ENCODE measurements at regions not wholly inside any gene's neighbourhood (a gene's known extent, or its start where the extent isn't known, plus 50 kb on each side); places are given as distances from the start of the nearest gene placed in this dataset.
A peak's percentile ranks its signal among the peaks of the same experiment; 100 is the strongest.
"Not testable (repeated sequence)": the region's sequence is repeated elsewhere in the genome, so short reads cannot be mapped to it uniquely, and the experiment has no call there.

DNA sequence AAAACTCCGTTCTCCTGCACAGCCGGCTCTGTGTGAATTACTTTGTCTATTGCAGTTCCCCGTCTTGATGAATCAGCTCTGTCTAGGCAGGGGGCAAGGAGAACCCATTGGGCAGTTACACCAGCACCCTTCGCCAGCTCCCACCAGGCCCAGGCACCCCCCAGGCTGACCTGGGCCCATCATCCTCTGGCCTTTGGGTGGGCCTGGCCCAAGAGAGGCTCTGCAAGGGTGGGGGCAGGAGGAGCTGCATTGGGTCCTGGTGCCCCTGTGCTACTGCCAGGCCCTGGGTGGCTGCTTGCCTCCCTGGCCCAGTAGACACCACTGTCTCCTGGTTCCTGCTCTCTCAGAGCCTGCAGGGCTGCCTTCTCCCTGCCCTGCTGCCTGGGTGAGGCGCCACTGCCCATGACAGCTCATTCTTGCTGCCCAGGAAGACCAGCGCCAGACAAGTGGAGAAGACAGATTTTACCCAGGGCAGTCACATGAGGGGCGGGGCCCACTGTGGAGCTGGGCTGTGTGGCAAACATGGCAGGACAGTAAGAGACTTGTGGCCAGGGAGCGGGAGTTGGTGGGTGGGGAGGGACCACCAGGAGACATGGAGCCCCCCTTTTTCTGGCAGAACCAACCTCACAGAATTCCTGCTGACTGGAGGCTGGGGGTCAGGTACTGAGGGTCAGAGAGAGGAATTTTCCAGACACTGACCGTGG lies 67.2 kb downstream of the MRPL36 start:
- ATAC-seq = no peak
- intact Hi-C loops (cut with DNase I) = no loop called here
- DNase-seq = no peak

DNA sequence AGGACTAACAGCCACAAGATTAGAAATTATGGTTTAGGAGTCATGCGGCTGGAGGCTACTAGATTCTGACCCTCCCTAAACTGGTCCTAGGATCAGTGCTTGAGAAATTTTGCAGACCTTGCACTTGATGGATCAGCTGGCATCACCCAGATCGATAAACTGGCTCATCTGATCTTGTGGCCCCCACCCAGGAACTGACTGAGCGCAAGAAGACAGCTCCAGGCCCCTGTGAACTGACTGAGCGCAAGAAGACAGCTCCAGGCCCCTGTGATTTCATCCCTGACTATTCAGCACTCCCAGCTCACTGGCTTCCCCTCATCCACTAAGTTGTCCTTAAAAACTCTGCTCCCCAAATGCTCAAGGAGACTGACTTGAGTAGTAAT lies 67.8 kb downstream of the MRPL36 start:
- intact Hi-C loops (cut with DNase I); DNase-seq: not testable (repeated sequence)

DNA sequence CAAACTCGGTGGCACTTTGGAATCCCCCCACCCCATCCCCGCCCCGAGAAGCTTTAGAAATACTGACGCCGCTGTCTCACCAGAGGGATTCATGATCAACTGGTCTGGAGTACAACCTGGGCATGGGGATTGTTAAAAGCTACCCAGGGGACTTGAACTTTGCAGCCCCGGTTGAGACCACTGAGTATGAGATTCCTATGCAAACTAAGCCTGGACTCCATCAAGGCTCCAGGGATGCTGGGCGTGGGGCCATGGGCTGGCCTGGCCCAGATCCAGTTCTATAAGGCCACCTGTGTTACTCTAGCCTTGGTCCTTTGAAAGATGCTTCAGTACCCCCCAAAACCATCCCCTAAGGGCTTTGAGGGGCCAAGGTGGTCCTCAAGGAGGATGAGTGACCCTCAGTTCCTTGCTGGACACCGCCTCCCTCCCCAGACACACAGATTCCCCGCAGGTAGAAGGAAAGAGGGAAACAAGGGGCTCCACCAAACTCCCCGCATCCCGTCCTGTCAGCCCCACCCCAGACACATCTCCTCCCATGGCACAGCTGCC lies 68.5 kb downstream of the MRPL36 start:
- DNase-seq (no peak), ATAC-seq (no peak)
- intact Hi-C loops (cut with DNase I) = no loop called here

More for the DNA sequence above, 67.8 kb downstream of the MRPL36 start:
- not testable (repeated sequence) for ATAC-seq

DNA sequence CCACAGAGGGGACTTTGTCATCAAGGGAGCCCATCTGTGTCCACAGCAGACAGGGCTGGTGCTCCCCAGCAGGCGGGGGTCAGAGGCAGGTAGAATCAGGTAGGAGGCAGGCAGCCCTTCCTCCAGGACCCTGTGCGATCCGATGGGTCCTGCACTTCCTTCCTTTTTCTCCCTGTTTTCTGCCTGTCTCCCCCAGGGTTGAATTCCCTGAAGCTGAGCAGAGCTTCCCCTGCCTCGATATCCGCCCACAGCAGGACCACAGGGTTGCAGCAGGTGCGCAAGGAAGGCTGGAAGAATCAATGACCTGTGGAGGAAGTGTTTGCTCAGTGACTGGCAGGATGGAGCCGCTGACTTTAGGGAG lies 69.2 kb downstream of the MRPL36 start:
- ATAC-seq (no peak), DNase-seq (no peak)
- intact Hi-C loops (cut with DNase I) = no loop called here

DNA sequence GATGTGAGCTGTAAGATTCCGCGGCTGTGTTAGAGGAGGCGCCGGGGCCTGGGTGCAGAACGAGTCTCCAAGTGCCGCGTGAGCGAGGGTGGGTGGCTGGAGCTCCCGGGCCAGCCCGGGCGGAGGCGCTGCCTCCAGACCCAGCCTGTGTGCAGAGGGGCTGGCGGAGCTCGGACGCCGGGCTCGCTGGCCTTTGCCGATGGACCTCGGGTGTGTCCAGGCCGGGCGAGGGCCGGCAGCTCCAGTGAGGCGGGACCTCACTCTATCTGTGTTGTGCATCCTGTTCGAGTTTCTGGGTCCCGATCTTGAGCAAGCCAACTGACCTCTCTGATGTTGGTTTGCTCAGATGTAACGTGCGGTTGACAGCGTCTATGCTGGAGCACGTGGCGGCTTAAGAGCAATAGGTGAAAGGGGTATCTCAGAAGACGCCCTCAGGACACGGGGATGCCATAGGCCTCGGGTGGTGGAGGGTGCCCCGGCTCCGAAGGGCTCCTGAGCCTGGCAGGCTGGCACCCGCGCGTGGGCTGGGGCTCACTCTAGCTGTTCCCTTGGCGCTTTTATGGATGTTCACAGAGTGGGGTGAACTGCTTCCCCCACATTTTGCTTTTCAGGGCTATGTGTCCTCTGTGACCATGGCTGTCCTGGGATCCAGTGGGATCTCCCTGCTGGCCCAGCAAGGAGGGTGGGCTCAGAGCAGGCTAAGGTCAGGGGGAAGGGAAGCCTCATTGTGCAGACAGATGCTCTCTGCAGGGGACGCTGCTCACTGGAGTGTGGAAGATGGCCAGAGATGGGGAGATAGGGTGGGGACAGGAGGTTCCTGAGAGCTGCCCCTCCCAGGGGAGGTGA lies 69.8 kb downstream of the MRPL36 start:
- ATAC-seq (no peak), DNase-seq (no peak)
- intact Hi-C loops (cut with DNase I) = no loop called here

DNA sequence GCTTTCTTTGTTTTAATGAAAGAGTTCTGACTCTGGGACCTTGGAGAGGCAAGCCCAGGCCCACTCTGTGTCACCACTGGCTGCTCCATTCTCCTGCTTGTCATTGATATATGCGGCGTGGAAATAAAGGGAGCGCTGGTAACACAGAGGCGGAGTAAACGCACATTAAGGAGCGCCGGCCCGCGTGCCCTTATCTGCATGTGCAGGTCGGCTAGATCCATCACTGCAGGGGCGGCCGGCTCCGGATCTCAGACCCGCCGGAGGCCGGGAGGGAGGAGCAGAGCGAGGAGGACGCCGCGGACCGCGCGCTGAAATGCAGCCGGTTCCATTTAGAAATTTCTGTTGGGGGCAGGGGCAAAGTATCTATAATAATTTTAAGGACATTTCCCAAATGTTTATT lies 70.8 kb downstream of the MRPL36 start:
- ATAC-seq (no peak), DNase-seq (no peak)
- intact Hi-C loops (cut with DNase I) = no loop called here

DNA sequence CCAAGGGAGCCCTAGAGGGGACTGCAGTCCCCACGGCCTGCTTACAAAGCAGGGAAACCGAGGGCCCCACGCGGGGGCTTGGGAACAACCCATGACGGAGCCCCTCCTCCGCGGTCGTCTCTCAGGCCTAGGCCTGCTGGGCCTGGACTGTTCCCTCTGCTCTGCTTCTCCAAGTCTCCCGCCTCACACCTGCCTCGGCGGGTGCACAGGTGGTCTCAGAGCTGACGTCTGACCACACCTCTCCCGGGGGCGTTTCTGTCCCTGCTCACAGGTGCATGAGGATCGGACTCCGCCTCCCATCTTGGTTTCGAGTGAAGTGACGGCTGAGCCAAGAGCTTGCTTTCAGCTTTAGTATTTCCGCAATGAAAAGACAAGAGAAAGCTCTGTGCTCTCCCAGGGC lies 72.1 kb downstream of the MRPL36 start:
- no peak for DNase-seq

DNA sequence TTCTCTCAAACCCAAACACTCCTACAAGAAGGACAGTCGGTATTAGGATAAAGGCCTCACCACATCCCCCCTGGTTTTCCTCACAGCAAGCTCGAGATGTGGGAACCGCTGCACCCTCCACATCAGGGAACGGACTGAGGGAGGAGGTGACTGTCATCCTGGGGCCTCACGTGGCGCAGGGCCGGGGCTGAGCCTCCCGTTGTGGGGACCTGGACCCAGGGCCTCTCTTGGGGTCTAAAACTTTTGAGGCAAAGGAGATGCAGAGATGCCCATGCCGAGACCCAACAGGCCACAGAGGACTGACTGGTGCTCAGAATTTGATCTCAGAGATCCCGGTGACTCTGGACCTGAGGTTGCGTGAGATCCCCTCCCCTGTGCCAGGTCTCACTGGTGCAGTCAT lies 72.7 kb downstream of the MRPL36 start:
- intact Hi-C loops (cut with DNase I) = no loop called here
- ATAC-seq (no peak), DNase-seq (no peak)

More for the DNA sequence above, 72.1 kb downstream of the MRPL36 start:
- intact Hi-C loops (cut with DNase I) = no loop called here
- ATAC-seq = no peak

DNA sequence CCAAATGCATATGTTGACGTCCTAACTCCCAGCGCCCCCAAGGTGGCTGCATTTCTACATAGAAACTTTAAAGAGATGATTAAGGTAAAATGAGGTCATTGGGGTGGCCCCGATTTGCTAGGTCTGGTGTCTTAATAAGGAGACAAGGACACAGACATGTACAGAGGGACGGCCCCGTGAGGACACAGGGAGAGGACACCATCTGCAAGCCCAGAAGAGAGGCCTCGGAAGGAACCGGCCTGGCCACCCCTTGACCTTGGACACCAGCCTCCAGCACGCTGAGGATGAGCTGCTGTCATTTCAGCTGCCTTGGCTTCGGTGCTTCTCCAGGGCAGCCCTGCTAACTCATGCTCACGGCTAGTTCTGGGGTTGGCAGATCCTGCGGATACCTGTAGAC lies 73.2 kb downstream of the MRPL36 start:
- ATAC-seq = no peak
- no peak for DNase-seq
- intact Hi-C loops (cut with DNase I) = no loop called here

DNA sequence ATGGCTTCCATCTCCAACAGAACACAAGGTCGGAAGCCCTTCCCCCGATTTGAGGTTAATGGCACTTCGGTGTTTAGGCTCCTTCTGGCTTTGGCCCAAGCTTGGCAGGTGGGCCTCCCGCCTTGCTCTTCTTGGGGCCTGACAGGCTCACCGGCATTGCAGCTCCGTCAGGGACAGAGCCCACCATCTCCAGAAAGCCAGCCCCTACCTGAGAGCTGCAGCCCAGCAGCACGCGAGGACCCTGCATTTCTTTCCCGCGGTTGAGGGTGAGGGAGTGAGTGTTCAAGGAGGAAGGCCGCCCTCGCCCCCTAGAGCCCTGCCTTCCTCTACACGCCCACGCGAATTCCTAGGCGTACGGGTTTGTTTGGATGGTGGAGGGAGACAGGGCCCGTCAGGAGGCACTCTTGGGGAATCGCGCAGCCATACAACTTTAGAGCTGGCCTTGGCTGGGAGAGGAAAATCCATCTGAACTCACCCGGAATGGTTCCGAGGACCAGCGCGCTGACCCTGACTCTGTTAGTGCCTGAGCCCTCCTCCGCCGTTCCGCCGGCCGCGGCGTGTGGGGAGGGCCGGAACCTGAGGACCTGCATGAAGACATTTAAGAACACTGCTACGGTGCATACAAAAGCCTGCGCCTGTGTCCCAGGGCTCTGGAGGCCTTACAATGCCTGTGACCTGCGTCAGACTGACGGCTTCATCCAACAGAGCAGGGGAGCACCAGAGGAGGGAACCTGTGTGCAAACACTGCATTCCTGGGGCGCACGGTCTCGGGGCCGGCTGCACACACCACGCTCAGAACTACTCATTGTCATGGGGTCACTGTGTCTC lies 73.8 kb downstream of the MRPL36 start:
- no peak for DNase-seq
- ATAC-seq = no peak
- intact Hi-C loops (cut with DNase I) = no loop called here

DNA sequence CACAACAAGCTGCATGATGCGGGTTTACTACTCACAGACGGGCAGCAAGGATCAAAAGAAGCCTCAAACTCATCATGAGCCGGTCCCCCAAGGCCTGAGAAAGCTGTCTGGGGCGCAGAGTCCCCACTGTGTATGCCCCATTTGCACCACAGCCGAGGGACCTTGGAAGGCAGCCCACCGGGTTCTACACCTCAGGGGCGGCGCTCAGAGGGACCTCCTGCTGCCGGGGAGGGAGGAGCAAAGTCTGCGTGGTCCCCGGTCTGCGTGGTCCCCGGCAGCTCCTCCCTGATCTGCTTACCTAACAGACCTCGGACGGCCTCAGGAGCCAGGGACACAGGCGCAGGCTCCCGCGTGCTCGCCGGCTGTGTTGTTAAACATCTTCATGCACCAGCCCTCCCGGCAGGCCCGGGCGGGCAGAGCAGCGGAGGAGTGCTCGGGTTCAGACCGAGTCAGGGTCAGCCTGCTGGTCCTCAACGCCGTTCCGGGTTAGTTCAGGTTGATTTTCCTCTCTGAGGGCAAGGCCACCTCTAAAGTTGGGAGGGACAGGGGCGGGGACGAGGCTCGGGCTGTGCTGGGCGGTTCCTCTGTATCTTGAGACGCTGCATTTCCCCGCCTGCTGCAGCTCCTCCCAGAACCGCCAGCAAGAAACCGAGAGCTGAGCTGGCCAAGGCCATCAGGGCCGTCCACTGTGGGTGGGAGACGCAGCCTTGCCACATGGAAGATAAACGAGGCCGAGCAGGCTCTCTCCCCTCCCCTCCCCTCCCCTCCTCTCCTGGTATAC lies 74.6 kb downstream of the MRPL36 start:
- intact Hi-C loops (cut with DNase I) = no loop called here
- DNase-seq = no peak
- ATAC-seq = peak in 1 of 2 donors; percentile 70

DNA sequence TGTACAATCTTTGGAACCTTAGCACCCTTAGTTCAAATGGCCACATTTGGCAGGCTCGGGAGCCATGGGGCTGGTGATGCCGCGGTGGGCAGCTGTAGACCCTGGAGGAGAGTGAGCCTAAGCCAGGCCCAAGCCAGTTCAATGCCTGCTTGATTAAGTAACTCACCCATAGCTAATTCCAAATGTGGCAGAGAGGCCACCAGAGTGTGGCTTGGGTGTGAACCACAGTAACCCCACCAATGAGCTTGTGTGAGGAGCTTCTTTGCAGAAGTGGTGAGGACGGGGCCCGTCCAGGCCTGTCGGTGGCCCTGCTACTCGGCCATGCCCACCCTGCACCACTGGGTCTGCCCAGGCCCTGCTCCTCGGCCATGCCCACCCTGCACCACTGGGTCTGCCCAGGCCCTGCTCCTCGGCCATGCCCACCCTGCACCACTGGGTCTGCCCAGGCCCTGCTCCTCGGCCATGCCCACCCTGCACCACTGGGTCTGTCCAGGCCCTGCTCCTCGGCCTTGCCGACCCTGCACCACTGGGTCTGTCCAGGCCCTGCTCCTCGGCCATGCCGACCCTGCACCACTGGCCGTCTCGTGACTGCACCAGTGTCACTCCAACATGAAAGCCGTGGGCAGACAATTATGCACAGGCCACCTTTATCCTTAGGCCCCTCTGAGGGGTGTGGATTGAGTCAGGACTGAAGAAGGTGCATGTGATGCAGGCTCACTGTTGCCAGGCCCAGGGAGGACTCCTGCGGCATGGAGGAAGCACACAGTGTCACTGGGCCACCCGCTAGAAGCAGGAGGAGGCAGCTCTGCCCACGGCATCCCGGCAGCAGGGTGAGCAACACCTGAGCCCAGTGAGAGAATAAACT lies 75.4 kb downstream of the MRPL36 start:
- intact Hi-C loops (cut with DNase I) = no loop called here
- ATAC-seq (no peak), DNase-seq (no peak)

DNA sequence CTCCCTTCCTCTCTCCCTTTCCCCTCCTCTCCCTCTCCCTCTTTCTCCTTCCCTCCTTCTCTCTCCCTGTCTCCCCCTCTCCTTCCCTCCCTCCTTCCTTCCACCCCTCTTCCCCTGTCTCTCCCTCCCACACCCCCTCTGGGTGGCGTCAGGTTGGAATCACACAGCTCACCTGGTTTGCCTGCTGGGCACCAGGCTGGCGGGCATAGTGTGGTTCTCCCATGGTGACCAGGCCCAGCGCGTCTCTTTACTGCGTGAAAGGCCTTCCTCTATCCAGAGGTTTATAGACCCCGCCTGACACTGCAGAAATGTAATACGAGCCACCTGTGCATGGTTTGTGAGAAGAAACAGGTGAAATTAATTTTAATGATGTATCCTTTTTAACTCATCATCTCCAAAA lies 76.2 kb downstream of the MRPL36 start:
- no peak for DNase-seq
- intact Hi-C loops (cut with DNase I) = no loop called here
- ATAC-seq = no peak

DNA sequence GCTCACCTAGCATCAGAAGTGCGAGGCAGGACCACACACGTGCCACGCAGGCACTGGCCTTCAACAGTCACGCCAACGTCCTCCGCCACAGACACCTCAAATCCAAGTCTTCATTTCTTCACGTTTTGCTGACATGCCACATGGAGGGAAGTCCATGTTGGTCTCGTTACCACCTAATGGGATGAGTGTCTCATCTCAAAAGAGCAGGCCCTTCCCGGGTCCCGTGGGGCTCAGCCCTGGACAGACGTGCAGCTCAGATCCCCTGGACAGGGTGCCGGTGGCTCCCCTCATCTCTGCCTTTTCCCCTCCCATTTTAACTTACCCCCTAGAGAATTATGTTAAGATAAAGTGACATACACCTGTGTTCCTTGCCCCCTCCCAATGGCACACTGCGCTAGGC lies 76.8 kb downstream of the MRPL36 start:
- intact Hi-C loops (cut with DNase I) = no loop called here
- ATAC-seq (no peak), DNase-seq (no peak)

DNA sequence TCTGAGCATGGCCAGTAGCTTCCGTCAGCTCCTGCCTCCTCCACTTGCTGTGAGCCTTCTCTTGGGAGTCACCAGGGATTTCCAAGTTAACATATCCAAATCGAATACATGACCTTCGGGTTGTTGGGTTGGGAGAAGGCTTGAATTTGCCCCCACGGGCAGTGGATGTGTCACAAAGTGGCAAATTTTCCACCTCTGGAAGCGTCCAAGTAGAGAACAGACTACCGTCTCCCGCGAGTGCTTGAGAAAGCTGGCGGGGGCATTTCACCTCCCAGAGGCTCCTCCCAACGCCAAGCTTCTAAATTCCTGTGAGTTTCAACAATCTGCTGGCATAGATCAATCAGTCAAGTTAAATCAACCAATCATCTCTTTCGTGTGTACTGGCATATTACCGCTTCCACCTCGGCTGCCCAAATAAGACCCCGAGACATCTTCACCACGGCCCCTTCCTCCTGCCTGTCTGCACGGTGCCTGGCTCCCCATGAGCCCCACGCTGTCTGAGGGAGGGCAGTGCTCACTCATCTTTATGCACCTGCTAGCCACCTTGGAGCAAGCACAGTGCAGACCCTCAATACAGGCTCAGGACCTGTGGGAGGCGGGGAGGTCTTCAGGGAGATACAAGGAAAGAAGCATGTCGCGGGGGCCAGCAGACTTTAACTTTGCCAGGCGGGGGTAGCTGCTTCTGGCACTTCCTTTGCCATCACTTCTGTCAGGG lies 79.1 kb downstream of the MRPL36 start:
- DNase-seq (no peak), ATAC-seq (no peak)
- intact Hi-C loops (cut with DNase I) = no loop called here

DNA sequence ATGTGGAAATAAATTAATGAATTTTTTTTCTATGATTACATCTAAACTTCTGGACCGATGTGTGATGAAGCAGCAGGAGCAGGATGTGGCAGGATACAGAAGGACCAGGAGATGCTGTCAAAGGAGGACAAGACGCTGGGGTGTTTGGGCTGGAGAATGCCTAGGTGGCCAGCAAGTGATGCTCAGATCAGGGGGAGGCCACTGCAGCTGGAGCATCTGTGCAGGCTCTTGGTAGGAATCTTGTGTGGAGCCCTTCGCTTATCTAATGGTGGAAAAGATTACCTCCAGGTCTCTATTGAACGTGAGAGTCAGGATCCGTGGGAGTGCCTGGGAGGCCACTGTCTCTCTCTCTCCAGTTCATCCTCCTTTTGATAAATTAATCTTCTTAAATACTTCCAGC lies 79.8 kb downstream of the MRPL36 start:
- ATAC-seq (no peak), DNase-seq (no peak)
- intact Hi-C loops (cut with DNase I) = no loop called here

DNA sequence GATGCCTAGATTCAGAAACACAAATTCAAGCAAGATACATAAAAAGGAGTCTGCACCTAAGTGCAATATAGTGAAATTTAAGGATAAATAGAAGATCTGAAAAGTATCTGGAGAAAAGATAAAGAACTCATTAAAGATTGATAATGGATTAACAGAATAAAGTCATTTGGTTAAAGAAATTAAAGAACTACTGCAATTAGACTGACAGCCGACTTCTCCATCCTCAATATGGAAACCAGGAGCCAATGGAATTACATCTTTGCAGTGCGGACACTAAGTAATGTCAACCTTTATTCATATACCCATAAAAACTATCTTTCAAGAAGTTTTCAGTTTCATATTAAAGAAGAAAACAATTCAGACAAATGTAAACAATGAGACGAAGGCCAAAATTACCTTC lies 81.0 kb downstream of the MRPL36 start:
- intact Hi-C loops (cut with DNase I) = no loop called here
- no peak for ATAC-seq

More for the DNA sequence above, 81.0 kb downstream of the MRPL36 start:
- no peak for DNase-seq
